ENCODE measurements at regions not wholly inside any gene's neighbourhood (a gene's known extent, or its start where the extent isn't known, plus 50 kb on each side); places are given as distances from the start of the nearest gene placed in this dataset.

GRCh38 chr7:94236960-94237359 lies 157.7 kb upstream of the COL1A2 start:
- DNase-seq (ENCODE audit: low spot score) = no peak

GRCh38 chr7:94237417-94237816 lies 157.3 kb upstream of the COL1A2 start:
- no peak for DNase-seq (ENCODE audit: low spot score)

GRCh38 chr7:94239661-94240234 lies 154.9 kb upstream of the COL1A2 start:
- no peak for DNase-seq (ENCODE audit: low spot score)

- no peak for DNase-seq (ENCODE audit: low spot score)
Measured at GRCh38 chr7:94240902-94241301, 153.8 kb upstream of the COL1A2 start.

- no peak for DNase-seq (ENCODE audit: low spot score)
Measured at GRCh38 chr7:94241402-94241925, 153.2 kb upstream of the COL1A2 start.

GRCh38 chr7:94243066-94243711 lies 151.5 kb upstream of the COL1A2 start:
- DNase-seq (ENCODE audit: low spot score) = no peak

GRCh38 chr7:94244760-94245159 lies 149.9 kb upstream of the COL1A2 start:
- no peak for DNase-seq (ENCODE audit: low spot score)

GRCh38 chr7:94245500-94245899 lies 149.2 kb upstream of the COL1A2 start:
- DNase-seq (ENCODE audit: low spot score) = no peak

- no peak for DNase-seq (ENCODE audit: low spot score)
Measured at GRCh38 chr7:94247970-94248369, 146.7 kb upstream of the COL1A2 start.

- DNase-seq (ENCODE audit: low spot score) = no peak
Measured at GRCh38 chr7:94249631-94250030, 145.1 kb upstream of the COL1A2 start.

GRCh38 chr7:94250124-94250523 lies 144.6 kb upstream of the COL1A2 start:
- no peak for DNase-seq (ENCODE audit: low spot score)

- DNase-seq (ENCODE audit: low spot score) = no peak
Measured at GRCh38 chr7:94250987-94251386, 143.7 kb upstream of the COL1A2 start.

- no peak for DNase-seq (ENCODE audit: low spot score)
Measured at GRCh38 chr7:94252124-94252523, 142.6 kb upstream of the COL1A2 start.

- DNase-seq (ENCODE audit: low spot score) = peak; percentile 1
Measured at GRCh38 chr7:94252971-94253370, 141.7 kb upstream of the COL1A2 start.

- DNase-seq (ENCODE audit: low spot score) = no peak
Measured at GRCh38 chr7:94253686-94254085, 141.0 kb upstream of the COL1A2 start.

- DNase-seq (ENCODE audit: low spot score) = no peak
Measured at GRCh38 chr7:94258418-94259300, 136.0 kb upstream of the COL1A2 start.

- no peak for DNase-seq (ENCODE audit: low spot score)
Measured at GRCh38 chr7:94261067-94261466, 133.6 kb upstream of the COL1A2 start.

GRCh38 chr7:94264756-94265155 lies 129.9 kb upstream of the COL1A2 start:
- DNase-seq (ENCODE audit: low spot score) = no peak

GRCh38 chr7:94265456-94265855 lies 129.2 kb upstream of the COL1A2 start:
- no peak for DNase-seq (ENCODE audit: low spot score)

- peak; percentile 1 for DNase-seq (ENCODE audit: low spot score)
Measured at GRCh38 chr7:94266238-94266644, 128.5 kb upstream of the COL1A2 start.

GRCh38 chr7:94270772-94271171 lies 123.9 kb upstream of the COL1A2 start:
- DNase-seq (ENCODE audit: low spot score) = no peak

GRCh38 chr7:94272821-94273583 lies 121.7 kb upstream of the COL1A2 start:
- no peak for DNase-seq (ENCODE audit: low spot score)

All from kidney tubule cell (primary cell).